Endothelial cell (in vitro differentiated cells): ENCODE measurements at regions not wholly inside any gene's neighbourhood (a gene's known extent, or its start where the extent isn't known, plus 50 kb on each side); places are given as distances from the start of the nearest gene placed in this dataset.

Experiments used
- DNase-seq: peaks from one replicate; pipeline ENCODE4 v3.0.0; 2021; ENCODE audit warnings: low spot score
- H3K27ac Mint-ChIP-seq: one replicate; pipeline ENCODE4 v1.8.0; 2021; ENCODE audit warnings: mixed read lengths, inconsistent platforms; ENCODE audit not compliant: unreplicated experiment
- H3K27me3 Mint-ChIP-seq: one replicate; pipeline ENCODE4 v1.8.0; 2021; ENCODE audit warnings: mild to moderate bottlenecking, moderate library complexity, mixed read lengths, inconsistent platforms; ENCODE audit not compliant: unreplicated experiment
- H3K36me3 Mint-ChIP-seq: one replicate; pipeline ENCODE4 v1.8.0; 2021; ENCODE audit warnings: mild to moderate bottlenecking, low read depth, mixed read lengths, inconsistent platforms; ENCODE audit not compliant: unreplicated experiment
- H3K4me1 Mint-ChIP-seq: one replicate; pipeline ENCODE4 v1.8.0; 2021; ENCODE audit warnings: mild to moderate bottlenecking, mixed read lengths, inconsistent platforms; ENCODE audit not compliant: unreplicated experiment
- H3K4me3 Mint-ChIP-seq: one replicate; pipeline ENCODE4 v1.8.0; 2021; ENCODE audit warnings: mild to moderate bottlenecking, mixed read lengths, inconsistent platforms; ENCODE audit not compliant: unreplicated experiment
- H3K9me3 Mint-ChIP-seq: one replicate; pipeline ENCODE4 v1.8.0; 2021; ENCODE audit warnings: mixed read lengths, inconsistent platforms; ENCODE audit not compliant: unreplicated experiment
- TF ChIP-seq, protein P1 (sequence below): fragments of 200-600 bp; sonication (generic); IDR thresholded peaks from one replicate; pipeline ENCODE4 v1.5.0; 2021; ENCODE audit warnings: antibody characterized with exemption; ENCODE audit not compliant: unreplicated experiment

- TF ChIP-seq, protein P1, sequence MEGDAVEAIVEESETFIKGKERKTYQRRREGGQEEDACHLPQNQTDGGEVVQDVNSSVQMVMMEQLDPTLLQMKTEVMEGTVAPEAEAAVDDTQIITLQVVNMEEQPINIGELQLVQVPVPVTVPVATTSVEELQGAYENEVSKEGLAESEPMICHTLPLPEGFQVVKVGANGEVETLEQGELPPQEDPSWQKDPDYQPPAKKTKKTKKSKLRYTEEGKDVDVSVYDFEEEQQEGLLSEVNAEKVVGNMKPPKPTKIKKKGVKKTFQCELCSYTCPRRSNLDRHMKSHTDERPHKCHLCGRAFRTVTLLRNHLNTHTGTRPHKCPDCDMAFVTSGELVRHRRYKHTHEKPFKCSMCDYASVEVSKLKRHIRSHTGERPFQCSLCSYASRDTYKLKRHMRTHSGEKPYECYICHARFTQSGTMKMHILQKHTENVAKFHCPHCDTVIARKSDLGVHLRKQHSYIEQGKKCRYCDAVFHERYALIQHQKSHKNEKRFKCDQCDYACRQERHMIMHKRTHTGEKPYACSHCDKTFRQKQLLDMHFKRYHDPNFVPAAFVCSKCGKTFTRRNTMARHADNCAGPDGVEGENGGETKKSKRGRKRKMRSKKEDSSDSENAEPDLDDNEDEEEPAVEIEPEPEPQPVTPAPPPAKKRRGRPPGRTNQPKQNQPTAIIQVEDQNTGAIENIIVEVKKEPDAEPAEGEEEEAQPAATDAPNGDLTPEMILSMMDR, result no peak
- no peak overlapping the region for H3K4me3 Mint-ChIP-seq
- no peaks in the 10 kb centered on the region for H3K36me3 Mint-ChIP-seq
- no peak overlapping the region for H3K27ac Mint-ChIP-seq
- DNase-seq, result no peak
- H3K4me1 Mint-ChIP-seq, result no peaks in the 10 kb centered on the region
- H3K27me3 Mint-ChIP-seq, result no peaks in the 10 kb centered on the region
- no peaks in the 10 kb centered on the region for H3K9me3 Mint-ChIP-seq
Observed at GRCh38 chrX:46298821-46299220, 246.4 kb downstream of the ZNF674 start.

GRCh38 chrX:46295963-46296362, 249.3 kb downstream of the ZNF674 start:
- TF ChIP-seq, protein P1, result no peak
- no peaks in the 10 kb centered on the region for H3K9me3 Mint-ChIP-seq
- H3K4me3 Mint-ChIP-seq, result no peak overlapping the region
- no peak overlapping the region for H3K27ac Mint-ChIP-seq
- no peaks in the 10 kb centered on the region for H3K4me1 Mint-ChIP-seq
- no peaks in the 10 kb centered on the region for H3K36me3 Mint-ChIP-seq
- no peaks in the 10 kb centered on the region for H3K27me3 Mint-ChIP-seq
- DNase-seq, result no peak

- no peak overlapping the region for H3K27ac Mint-ChIP-seq
- no peak for DNase-seq
- H3K36me3 Mint-ChIP-seq, result no peaks in the 10 kb centered on the region
- TF ChIP-seq, protein P1, result no peak
- H3K4me3 Mint-ChIP-seq, result no peak overlapping the region
- no peaks in the 10 kb centered on the region for H3K9me3 Mint-ChIP-seq
- no peaks in the 10 kb centered on the region for H3K4me1 Mint-ChIP-seq
- no peaks in the 10 kb centered on the region for H3K27me3 Mint-ChIP-seq
Observed at GRCh38 chrX:46294234-46294633, 251.0 kb downstream of the ZNF674 start.

GRCh38 chrX:46279925-46280313, 265.3 kb downstream of the ZNF674 start:
- peaks cover 4% of the 10 kb centered on the region for H3K4me1 Mint-ChIP-seq
- DNase-seq, result no peak
- H3K36me3 Mint-ChIP-seq, result no peaks in the 10 kb centered on the region
- H3K27me3 Mint-ChIP-seq, result no peaks in the 10 kb centered on the region
- TF ChIP-seq, protein P1, result no peak
- no peaks in the 10 kb centered on the region for H3K9me3 Mint-ChIP-seq
- no peak overlapping the region for H3K4me3 Mint-ChIP-seq
- no peak overlapping the region for H3K27ac Mint-ChIP-seq

DNA sequence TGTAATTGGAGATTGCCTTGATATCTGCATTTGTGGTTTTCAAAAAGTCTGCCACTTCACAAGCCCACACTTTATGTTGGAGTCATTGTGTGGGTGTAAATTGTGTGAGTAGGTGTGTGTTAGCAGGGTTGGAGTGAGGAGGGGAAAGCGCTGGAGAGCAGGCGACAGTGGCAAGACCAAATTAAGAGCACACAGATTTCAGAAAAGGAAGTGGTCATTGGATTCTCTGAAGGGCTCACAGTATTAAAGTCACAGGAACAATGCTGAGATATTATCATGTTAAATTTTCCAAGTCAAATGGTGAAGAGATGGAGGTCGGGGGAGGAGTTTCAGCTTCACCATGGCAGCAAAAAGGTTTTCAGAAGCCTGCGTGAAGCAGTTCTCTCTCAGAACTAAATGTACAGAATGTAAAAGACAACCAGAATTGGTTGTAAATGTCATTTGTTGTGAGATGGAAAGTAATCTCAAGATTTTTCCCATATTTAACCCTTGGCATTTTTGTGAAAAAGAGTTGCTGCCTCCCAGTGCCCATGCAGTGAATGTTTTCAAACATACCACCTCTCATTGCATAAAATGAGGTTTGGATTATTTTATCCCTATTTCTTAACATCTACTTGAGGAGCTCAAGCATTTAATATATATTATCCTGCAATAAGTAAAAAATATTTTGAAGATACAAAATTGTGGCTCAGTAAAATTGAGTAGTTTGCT, 265.9 kb downstream of the ZNF674 start:
- Mint-ChIP-seq H3K27ac (no peak overlapping the region), H3K36me3 (no peaks in the 10 kb centered on the region), H3K9me3 (no peaks in the 10 kb centered on the region), H3K4me1 (peaks cover 4% of the 10 kb centered on the region), H3K27me3 (no peaks in the 10 kb centered on the region), H3K4me3 (no peak overlapping the region)
- TF ChIP-seq, protein P1, result no peak
- DNase-seq, result no peak
